PC-9 (cell line): ENCODE measurements at regions not wholly inside any gene's neighbourhood (a gene's known extent, or its start where the extent isn't known, plus 50 kb on each side); places are given as distances from the start of the nearest gene placed in this dataset.

Experiments used
- BruUV-seq: library from RNA; stranded (reverse); fragments of 400-500 nt; replicated peaks from 2 replicates; lab custom pipeline; 2021; lab: Mats Ljungman, UMichigan
- CTCF ChIA-PET: fragments of 300-600 bp; sonication (Branson Sonifier 250); formaldehyde crosslinking; loops from one replicate; lab custom pipeline; 2022; ENCODE audit warnings: antibody characterized with exemption; lab: Charles Lee
- POLR2A ChIA-PET: fragments of 300-600 bp; sonication (Branson Sonifier 250); formaldehyde crosslinking; loops from one replicate; lab custom pipeline; 2022; ENCODE audit warnings: antibody characterized with exemption; ENCODE audit not compliant: unreplicated experiment; lab: Charles Lee
- DNase-seq, 2 experiments: peaks; one replicate each; pipeline versions ENCODE4 v3.0.0 to v3.0.0-alpha.2; 2015 to 2022; ENCODE audit warnings: mixed read lengths in 1 of 2
- H2AFZ ChIP-seq: fragments of 200-600 bp; sonication (generic); 2 replicates; pipeline ENCODE4 v1.8.1; 2017; ENCODE audit warnings: antibody characterized with exemption
- H3F3A ChIP-seq: fragments of 200-600 bp; sonication (generic); 2 replicates; pipeline ENCODE4 v1.8.1; 2017; ENCODE audit warnings: antibody characterized with exemption, mild to moderate bottlenecking, low read depth; ENCODE audit not compliant: insufficient read depth
- H3K27ac ChIP-seq: fragments of 200-600 bp; sonication (generic); 2 replicates; pipeline ENCODE4 v1.6.1; 2016; ENCODE audit warnings: mixed run types
- H3K27me3 ChIP-seq: fragments of 200-600 bp; sonication (generic); 2 replicates; pipeline ENCODE4 v1.6.1; 2016; ENCODE audit warnings: low read depth, mixed run types; ENCODE audit not compliant: insufficient read depth
- H3K36me3 ChIP-seq: fragments of 200-600 bp; sonication (generic); 2 replicates; pipeline ENCODE4 v1.6.1; 2016; ENCODE audit warnings: low read depth, mixed run types
- H3K4me1 ChIP-seq: fragments of 200-600 bp; sonication (generic); replicated peaks from 2 replicates; pipeline ENCODE4 v1.6.1; 2016; ENCODE audit warnings: mixed run types; ENCODE audit not compliant: insufficient read depth
- H3K4me2 ChIP-seq: fragments of 200-600 bp; sonication (generic); 2 replicates; pipeline ENCODE4 v1.6.1; 2017; ENCODE audit warnings: mixed run types
- H3K4me3 ChIP-seq: fragments of 200-600 bp; sonication (generic); 2 replicates; pipeline ENCODE4 v1.6.1; 2016; ENCODE audit warnings: mixed run types
- H3K79me2 ChIP-seq: fragments of 200-600 bp; sonication (generic); 2 replicates; pipeline ENCODE4 v1.6.1; 2017; ENCODE audit warnings: low read depth, mixed run types
- H3K9me2 ChIP-seq: fragments of 200-600 bp; sonication (generic); 2 replicates; pipeline ENCODE4 v1.8.1; 2017; ENCODE audit warnings: mild to moderate bottlenecking; ENCODE audit not compliant: insufficient read depth
- H3K9me3 ChIP-seq: fragments of 200-600 bp; sonication (generic); 2 replicates; pipeline ENCODE4 v1.8.1; 2016; ENCODE audit warnings: low read depth; ENCODE audit not compliant: insufficient read depth
- H4K20me1 ChIP-seq: fragments of 200-600 bp; sonication (generic); 2 replicates; pipeline ENCODE4 v1.8.1; 2017; ENCODE audit not compliant: insufficient read depth
- CTCF ChIP-seq: fragments of 200-600 bp; sonication (generic); conservative IDR thresholded peaks from 2 replicates; pipeline ENCODE4 v1.6.1; 2017; ENCODE audit warnings: mixed run types, antibody characterized with exemption, mild to moderate bottlenecking, moderate library complexity
- EZH2 ChIP-seq: fragments of 200-600 bp; sonication (generic); IDR thresholded peaks from 2 replicates; pipeline ENCODE4 v1.8.0; 2017; ENCODE audit warnings: antibody characterized with exemption, low read depth
- intact Hi-C: fragments of 100-400 bp; cut with micrococcal nuclease; formaldehyde crosslinking; loops from one replicate; pipeline ENCODE4 v1.10.0; 2022; ENCODE audit not compliant: unreplicated experiment

DNA sequence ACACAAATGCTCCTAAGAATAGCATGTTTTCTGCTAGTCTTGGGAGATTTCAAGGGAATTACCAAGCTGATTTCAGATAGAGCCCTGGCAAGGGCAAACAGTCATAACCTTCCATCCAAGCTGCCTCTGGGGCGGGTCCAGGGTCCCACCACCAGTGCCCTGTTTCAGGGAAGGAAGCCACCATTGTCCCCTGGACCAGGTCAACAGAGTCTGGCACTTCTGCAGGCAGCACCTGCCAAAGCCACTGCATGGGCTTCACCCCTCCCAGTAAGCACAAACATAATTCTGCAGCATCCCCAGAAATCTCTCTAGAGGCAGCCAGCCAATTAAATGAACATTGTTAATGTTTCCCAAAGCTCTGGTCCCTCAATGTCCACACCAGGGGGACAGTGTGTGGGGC is 143.0 kb downstream of the SALL1 start:
- no TSS peak for BruUV-seq
- H3K4me2 ChIP-seq = no peak overlapping the region

DNA sequence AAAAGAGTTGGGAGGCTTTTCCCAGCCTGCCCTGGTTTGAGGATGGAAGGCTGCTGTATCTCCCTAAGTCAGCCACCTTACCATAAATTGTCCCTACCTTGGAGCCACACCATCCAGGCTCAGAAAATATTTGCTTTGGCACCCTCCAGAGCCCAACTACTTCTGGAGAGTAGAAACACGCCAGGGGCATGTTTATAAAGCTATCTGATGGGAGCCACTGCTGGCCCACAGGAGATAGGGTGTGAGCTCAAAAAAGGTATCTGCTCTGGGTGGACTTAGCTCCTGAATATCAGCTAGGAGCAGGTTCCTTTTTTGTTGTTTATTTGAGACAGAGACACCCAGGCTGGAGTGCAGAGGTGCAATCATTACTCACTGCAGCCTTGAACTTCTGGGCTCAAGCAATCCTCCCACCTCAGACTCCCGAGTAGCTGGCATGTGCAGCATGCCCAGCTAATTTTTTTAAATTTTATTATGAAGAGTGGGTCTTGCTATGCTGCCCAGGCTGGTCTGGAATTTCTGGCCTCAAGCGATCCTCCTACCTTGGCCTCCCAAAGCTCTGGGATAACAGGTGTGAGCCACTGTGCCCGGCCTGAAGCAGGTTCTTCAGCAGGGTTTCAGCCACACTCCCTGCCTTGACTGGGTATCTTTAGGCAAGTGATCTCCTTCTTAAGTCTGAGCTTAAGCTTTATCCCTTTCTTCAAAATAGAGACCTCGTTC is 147.1 kb downstream of the SALL1 start:
- no TSS peak for BruUV-seq
- no peak overlapping the region for H2AFZ ChIP-seq
- no peaks in the 10 kb centered on the region for H3K9me2 ChIP-seq
- no peaks in the 10 kb centered on the region for H3K36me3 ChIP-seq
- DNase-seq = no peak
- H4K20me1 ChIP-seq = no peaks in the 10 kb centered on the region
- no peak overlapping the region for H3K27ac ChIP-seq
- H3K4me3 ChIP-seq = no peak overlapping the region
- H3K27me3 ChIP-seq = no peaks in the 10 kb centered on the region
- intact Hi-C loops = no loop called here
- no peak for TF ChIP-seq EZH2
- no peak for TF ChIP-seq CTCF
- no peak overlapping the region for H3K4me2 ChIP-seq
- H3K79me2 ChIP-seq = no peaks in the 10 kb centered on the region
- no peaks in the 10 kb centered on the region for H3K4me1 ChIP-seq
- POLR2A ChIA-PET = no interaction called here
- no peaks in the 10 kb centered on the region for H3F3A ChIP-seq
- no peaks in the 10 kb centered on the region for H3K9me3 ChIP-seq
- CTCF ChIA-PET = no interaction called here

More for the DNA sequence above, 143.0 kb downstream of the SALL1 start:
- Histone ChIP-seq H3K9me3 (no peaks in the 10 kb centered on the region), H3K4me3 (no peak overlapping the region), H4K20me1 (no peaks in the 10 kb centered on the region), H3F3A (no peaks in the 10 kb centered on the region), H3K4me1 (no peaks in the 10 kb centered on the region), H2AFZ (no peak overlapping the region), H3K27ac (no peak overlapping the region), H3K36me3 (no peaks in the 10 kb centered on the region), H3K27me3 (no peaks in the 10 kb centered on the region), H3K9me2 (no peaks in the 10 kb centered on the region), H3K79me2 (no peaks in the 10 kb centered on the region)
- intact Hi-C loops = no loop called here
- POLR2A ChIA-PET = no interaction called here
- CTCF ChIA-PET = no interaction called here
- no peak for DNase-seq
- TF ChIP-seq EZH2 (no peak), CTCF (no peak)

DNA sequence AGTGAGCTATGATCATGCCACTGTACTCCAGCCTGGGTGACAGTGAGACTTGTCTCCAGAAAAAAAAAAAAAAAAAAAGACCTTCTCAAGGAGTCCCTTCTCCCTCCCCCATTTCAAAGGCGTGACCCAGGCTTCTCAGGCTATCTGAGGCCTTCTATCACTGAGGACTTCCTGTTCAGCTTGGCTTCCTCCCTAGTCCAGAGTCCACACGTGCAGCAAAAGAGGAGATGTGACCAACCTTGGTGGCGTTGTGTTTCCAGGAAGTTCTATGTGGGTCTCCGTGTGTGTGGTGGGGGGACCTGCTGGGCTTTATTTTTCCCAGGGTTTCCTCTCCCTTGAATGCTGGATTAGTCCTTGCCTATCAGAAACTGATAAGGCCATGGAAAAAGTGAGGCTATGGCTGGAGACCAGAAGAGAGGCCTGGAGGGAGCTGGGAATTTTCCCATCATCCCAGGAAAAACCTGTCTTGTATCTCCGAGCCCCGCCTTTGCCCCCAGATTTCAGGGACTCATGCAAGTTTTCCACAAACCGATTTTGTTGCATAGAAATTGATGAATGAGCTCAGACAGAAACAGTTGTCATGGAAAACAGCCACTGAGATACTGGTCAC is 148.1 kb downstream of the SALL1 start:
- no TSS peak for BruUV-seq
- Histone ChIP-seq H3K36me3 (no peaks in the 10 kb centered on the region), H3K4me2 (no peak overlapping the region), H3K9me2 (no peaks in the 10 kb centered on the region), H3K4me1 (no peaks in the 10 kb centered on the region), H3K4me3 (no peak overlapping the region), H3F3A (no peaks in the 10 kb centered on the region), H3K79me2 (no peaks in the 10 kb centered on the region), H4K20me1 (no peaks in the 10 kb centered on the region), H3K9me3 (no peaks in the 10 kb centered on the region), H3K27me3 (peaks cover 9% of the 10 kb centered on the region; the same call in 1 of the 2 replicates), H3K27ac (no peak overlapping the region), H2AFZ (no peak overlapping the region)
- DNase-seq = no peak
- intact Hi-C loops = no loop called here
- CTCF ChIA-PET = no interaction called here
- TF ChIP-seq CTCF (no peak), EZH2 (no peak)
- POLR2A ChIA-PET = no interaction called here
